Kidney (tissue), 13 donors: ENCODE measurements at regions not wholly inside any gene's neighbourhood (a gene's known extent, or its start where the extent isn't known, plus 50 kb on each side); places are given as distances from the start of the nearest gene placed in this dataset.

Experiments used
- DNase-seq, 5 donors: peaks; one replicate each; pipeline ENCODE4 v3.0.0-alpha.2; 2013 to 2020
- FAIRE-seq: peaks from 2 replicates; lab custom pipeline; 2012; peaks lifted over from hg19 to GRCh38; lab: Jason Lieb, UNC
- H3K27ac ChIP-seq, 2 donors: one replicate each; pipeline ENCODE4 v1.7.0; 2013; ENCODE audit warnings: low read depth in 2 of 2, low read length in 2 of 2, inconsistent platforms in 1 of 2
- H3K27me3 ChIP-seq: one replicate; pipeline ENCODE4 v1.7.1; 2013; ENCODE audit warnings: low read length, inconsistent platforms; ENCODE audit not compliant: control insufficient read depth, insufficient read depth
- H3K36me3 ChIP-seq, 3 donors: one replicate each; pipeline versions ENCODE4 v1.7.0 to v1.7.1; 2013; ENCODE audit warnings: low read length in 3 of 3, control low read depth in 1 of 3, inconsistent platforms in 1 of 3; ENCODE audit not compliant: insufficient read depth in 3 of 3, control insufficient read depth in 2 of 3
- H3K4me1 ChIP-seq, 3 donors: one replicate each; pipeline versions ENCODE4 v1.7.0 to v1.7.1; 2013; ENCODE audit warnings: low read length in 3 of 3, inconsistent platforms in 1 of 3, low read depth in 1 of 3; ENCODE audit not compliant: control insufficient read depth in 2 of 3, insufficient read depth in 2 of 3
- H3K4me3 ChIP-seq, 3 donors: one replicate each; pipeline versions ENCODE4 v1.7.0 to v1.8.1; 2013; ENCODE audit warnings: low read length in 3 of 3, control low read depth in 1 of 3, inconsistent platforms in 1 of 3
- H3K9ac ChIP-seq, 3 donors: one replicate each; pipeline versions ENCODE4 v1.7.0 to v1.7.1; 2013; ENCODE audit warnings: low read length in 3 of 3, control low read depth in 1 of 3, inconsistent platforms in 1 of 3
- H3K9me3 ChIP-seq, 3 donors: one replicate each; pipeline versions ENCODE4 v1.7.0 to v1.7.1; 2013; ENCODE audit warnings: low read length in 3 of 3, control low read depth in 1 of 3, inconsistent platforms in 1 of 3; ENCODE audit not compliant: control insufficient read depth in 2 of 3, insufficient read depth in 1 of 3
- intact Hi-C: fragments of 100-400 bp; cut with DNase I; formaldehyde crosslinking; loops from one replicate; pipeline ENCODE4 v1.11.1; 2022
- TF ChIP-seq, protein P1 (sequence below): IDR thresholded peaks from 3 replicates; pipeline ENCODE4 v1.5.1; 2012; ENCODE audit warnings: mild to moderate bottlenecking, moderate library complexity, borderline replicate concordance; ENCODE audit not compliant: insufficient read depth; ENCODE audit errors: extremely low read depth
- donor health status: control.
- donor health status: control.
- donor health status: control.
- donor health status: control.
- donor health status: control.
- donor health status: DM: yes; HTN: yes; CAD: no.
- donor health status: Normal renal cell carcinoma (clear cell type).

DNA sequence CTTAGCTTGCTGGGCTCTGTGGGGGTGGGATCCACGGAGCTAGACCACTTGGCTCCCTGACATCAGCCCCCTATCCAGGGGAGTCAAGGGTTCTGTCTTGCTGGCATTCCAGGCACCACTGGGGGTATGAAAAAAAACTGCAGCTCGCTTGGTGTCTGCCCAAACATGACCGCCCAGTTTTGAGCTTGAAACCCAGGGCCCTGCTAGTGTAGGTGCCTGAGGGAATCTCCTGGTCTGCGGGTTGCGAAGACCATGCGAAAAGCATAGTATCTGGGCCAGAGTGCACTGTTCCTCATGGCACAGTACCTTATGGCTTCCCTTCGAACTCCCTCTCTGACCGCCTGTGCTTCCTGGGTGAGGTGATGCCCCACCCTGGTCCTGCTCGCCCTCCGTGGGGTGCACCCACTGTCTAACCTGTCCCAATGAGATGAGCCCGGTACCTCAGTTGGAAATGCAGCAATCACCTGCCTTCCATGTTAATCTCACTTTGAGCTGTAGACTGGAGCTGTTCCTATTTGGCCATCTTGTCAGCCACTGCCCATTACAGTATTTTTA is 120.8 kb upstream of the TNFSF11 start:
- Histone ChIP-seq H3K4me3 (no peak overlapping the region), H3K27ac (no peak overlapping the region), H3K27me3 (no peaks in the 10 kb centered on the region), H3K9ac (no peak overlapping the region), H3K4me1 (no peaks in the 10 kb centered on the region), H3K9me3 (no peaks in the 10 kb centered on the region), H3K36me3 (no peaks in the 10 kb centered on the region)
- TF ChIP-seq, protein P1, sequence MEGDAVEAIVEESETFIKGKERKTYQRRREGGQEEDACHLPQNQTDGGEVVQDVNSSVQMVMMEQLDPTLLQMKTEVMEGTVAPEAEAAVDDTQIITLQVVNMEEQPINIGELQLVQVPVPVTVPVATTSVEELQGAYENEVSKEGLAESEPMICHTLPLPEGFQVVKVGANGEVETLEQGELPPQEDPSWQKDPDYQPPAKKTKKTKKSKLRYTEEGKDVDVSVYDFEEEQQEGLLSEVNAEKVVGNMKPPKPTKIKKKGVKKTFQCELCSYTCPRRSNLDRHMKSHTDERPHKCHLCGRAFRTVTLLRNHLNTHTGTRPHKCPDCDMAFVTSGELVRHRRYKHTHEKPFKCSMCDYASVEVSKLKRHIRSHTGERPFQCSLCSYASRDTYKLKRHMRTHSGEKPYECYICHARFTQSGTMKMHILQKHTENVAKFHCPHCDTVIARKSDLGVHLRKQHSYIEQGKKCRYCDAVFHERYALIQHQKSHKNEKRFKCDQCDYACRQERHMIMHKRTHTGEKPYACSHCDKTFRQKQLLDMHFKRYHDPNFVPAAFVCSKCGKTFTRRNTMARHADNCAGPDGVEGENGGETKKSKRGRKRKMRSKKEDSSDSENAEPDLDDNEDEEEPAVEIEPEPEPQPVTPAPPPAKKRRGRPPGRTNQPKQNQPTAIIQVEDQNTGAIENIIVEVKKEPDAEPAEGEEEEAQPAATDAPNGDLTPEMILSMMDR: no peak
- no peak for DNase-seq
- intact Hi-C loops: no loop called here
- no peak for FAIRE-seq

DNA sequence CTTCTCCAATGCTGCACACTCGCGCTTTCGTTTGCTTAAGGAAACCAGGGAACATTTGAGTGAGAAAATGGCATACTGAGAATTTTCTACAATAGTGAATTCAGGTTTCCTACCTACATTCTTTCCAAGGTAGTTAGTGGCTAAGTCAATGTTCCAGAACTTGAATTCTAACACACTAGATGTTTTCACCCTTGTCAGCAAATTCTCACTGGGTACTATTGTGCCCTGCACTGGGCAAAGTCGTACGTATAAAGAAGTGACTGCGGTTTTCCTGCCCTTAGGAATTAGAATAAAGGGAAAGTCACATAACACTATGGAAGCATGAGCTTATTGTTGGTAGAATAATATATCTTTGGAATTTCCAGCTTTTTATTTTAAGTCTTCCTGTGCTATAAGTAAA is 119.2 kb upstream of the TNFSF11 start:
- no peaks in the 10 kb centered on the region for H3K4me1 ChIP-seq
- no peak for DNase-seq
- H3K36me3 ChIP-seq: no peaks in the 10 kb centered on the region
- intact Hi-C loops: no loop called here
- no peak overlapping the region for H3K27ac ChIP-seq
- H3K4me3 ChIP-seq: no peak overlapping the region
- FAIRE-seq: no peak
- H3K9ac ChIP-seq: no peak overlapping the region
- TF ChIP-seq, protein P1: no peak
- no peaks in the 10 kb centered on the region for H3K27me3 ChIP-seq
- no peaks in the 10 kb centered on the region for H3K9me3 ChIP-seq

DNA sequence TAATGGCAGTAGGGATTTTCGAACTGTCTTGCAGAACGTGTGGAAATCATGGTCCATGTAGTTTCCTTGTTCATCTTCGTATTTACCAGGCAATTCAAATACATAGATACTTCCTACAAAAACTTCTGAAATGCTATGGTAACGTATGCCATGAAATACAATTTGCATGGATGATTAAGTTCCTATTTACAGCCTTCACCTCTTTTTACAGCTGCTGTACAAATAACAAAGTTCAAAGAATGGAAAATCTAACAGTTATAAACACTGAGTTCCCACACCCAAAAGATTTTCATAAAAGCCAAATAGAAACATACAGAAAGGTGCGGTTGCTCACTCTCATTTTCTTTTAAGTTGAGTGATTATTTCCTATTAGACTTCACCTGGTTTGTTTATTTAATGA is 115.8 kb upstream of the TNFSF11 start:
- H3K27me3 ChIP-seq: no peaks in the 10 kb centered on the region
- intact Hi-C loops: no loop called here
- H3K9me3 ChIP-seq: no peaks in the 10 kb centered on the region
- no peaks in the 10 kb centered on the region for H3K4me1 ChIP-seq
- no peak overlapping the region for H3K27ac ChIP-seq
- no peak overlapping the region for H3K9ac ChIP-seq
- H3K4me3 ChIP-seq: no peak overlapping the region
- no peaks in the 10 kb centered on the region for H3K36me3 ChIP-seq
- TF ChIP-seq, protein P1: no peak
- no peak for FAIRE-seq
- DNase-seq: no peak

DNA sequence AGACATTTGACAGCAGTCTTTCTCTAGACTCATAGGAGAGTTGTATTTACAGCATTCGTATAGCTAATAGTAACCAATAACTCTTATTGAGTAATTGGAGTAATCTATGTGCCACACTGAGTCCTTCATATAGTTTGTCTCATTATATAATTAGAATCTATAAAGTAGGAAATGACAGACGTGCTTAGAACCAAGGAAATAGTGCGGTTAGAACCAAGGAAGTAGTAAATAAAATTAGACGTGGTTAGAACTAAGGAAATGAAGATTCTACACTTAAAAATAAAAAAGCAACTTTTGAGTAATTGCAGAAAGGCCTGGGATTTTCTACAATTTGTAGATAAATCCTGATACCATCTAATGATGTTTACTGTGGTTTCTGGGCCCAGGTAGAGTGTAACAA is 107.8 kb upstream of the TNFSF11 start:
- Histone ChIP-seq H3K27ac (no peak overlapping the region), H3K4me1 (no peaks in the 10 kb centered on the region), H3K9ac (no peak overlapping the region), H3K27me3 (no peaks in the 10 kb centered on the region), H3K4me3 (no peak overlapping the region), H3K36me3 (no peaks in the 10 kb centered on the region), H3K9me3 (no peaks in the 10 kb centered on the region)
- TF ChIP-seq, protein P1: no peak
- DNase-seq (no peak), FAIRE-seq (no peak)
- intact Hi-C loops: no loop called here
